GM12873 (cell line): ENCODE measurements at regions not wholly inside any gene's neighbourhood (a gene's known extent, or its start where the extent isn't known, plus 50 kb on each side); places are given as distances from the start of the nearest gene placed in this dataset.
A peak's percentile ranks its signal among the peaks of the same experiment; 100 is the strongest.

Source experiments
- TF ChIP-seq, protein P1 (sequence below): IDR thresholded peaks from 2 replicates; pipeline ENCODE4 v1.5.1; 2012; ENCODE audit warnings: low read depth, mild to moderate bottlenecking, moderate library complexity, low read length, control low read depth; ENCODE audit not compliant: insufficient read depth; ENCODE audit errors: missing control alignments

DNA sequence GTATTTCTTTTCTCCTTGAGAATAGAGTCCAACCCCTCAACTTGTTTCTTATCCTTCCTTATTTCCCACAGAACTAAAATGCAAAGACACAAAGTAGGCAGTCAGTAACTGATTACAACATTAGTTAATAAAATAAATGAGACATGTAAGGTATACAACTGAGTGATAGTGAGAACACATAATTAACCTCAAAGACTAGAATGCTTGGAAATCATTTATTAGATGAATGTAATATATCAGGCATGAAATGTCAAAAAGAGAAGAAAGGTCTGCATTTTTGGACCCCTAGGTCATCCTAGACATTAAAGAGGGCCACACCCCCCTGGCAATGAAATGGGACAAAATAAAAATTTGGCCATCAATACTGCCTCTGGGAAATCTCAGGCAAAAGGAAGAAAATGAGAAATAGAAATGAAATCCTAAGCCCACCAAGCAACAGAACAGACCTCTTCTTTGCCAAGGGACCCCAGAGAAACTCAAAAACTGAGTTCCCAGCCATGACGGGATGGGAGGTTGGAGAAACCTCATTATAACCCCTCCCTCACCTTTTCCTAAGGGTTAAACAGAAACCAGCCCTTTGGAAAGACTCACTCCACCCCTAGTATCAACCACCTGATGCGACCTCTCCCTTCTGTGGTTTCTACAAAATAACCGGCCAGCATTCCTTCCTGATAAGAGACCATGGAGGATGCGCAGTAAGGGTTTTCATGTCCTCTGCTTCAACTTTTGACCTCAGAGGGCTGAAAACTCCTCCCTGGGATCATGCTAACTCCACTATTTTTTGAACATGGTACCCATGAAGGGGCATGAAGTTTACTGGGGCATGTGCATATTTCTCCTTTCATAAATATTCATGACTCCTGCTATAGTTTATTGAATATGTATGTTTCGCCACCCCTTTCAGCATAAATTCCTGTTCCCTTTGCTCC lies 90.0 kb upstream of the EXOC1L start:
- TF ChIP-seq, protein P1, sequence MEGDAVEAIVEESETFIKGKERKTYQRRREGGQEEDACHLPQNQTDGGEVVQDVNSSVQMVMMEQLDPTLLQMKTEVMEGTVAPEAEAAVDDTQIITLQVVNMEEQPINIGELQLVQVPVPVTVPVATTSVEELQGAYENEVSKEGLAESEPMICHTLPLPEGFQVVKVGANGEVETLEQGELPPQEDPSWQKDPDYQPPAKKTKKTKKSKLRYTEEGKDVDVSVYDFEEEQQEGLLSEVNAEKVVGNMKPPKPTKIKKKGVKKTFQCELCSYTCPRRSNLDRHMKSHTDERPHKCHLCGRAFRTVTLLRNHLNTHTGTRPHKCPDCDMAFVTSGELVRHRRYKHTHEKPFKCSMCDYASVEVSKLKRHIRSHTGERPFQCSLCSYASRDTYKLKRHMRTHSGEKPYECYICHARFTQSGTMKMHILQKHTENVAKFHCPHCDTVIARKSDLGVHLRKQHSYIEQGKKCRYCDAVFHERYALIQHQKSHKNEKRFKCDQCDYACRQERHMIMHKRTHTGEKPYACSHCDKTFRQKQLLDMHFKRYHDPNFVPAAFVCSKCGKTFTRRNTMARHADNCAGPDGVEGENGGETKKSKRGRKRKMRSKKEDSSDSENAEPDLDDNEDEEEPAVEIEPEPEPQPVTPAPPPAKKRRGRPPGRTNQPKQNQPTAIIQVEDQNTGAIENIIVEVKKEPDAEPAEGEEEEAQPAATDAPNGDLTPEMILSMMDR: no peak

DNA sequence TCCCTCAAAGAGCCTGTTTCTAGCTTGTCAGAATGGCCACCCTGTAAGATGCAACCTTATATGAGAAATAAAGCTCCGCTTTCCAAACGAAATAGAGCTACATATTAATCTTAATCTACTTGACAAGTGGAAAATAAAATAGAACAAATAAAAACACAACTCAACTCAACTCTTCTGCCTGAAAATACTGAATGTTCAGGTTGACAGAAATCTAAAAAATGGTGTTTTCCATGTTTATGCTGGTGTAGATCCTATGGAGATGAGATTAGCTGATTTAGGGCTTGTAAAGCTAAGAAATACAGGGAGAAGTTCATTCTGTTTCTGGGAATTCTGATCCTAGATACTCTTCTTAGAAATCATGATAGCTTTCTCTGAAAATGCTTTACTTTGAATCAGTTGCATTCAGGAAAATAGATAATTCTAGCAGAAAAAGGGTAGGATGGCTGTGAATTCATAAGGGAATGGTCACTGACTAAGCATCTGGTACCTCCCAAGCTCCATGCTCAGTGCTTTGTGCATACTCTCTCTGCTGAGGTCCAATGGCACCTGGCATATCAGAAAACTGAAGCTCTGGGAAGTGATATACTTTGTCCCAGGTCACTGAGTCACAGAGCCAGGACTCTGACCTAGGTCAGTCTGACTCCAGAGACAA lies 89.2 kb upstream of the EXOC1L start:
- TF ChIP-seq, protein P1: no peak

DNA sequence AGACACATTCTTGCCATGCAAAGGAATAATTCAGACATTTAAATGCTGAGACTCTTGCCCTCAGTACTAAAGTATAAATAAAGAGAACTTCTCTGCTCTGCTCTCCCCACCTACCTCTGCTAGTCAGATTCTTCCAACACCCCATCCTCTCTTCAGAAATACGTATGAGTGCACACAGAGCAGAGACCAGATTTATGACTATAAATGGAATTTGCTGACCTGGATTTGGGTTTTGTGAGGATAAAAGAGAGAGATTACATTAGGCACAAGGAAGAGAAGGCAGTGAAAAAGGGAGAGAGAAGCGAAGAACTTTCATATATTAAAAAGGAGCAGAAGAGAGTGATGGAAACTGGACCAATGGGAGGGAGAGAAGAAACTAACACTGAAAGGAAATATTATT lies 87.6 kb upstream of the EXOC1L start:
- TF ChIP-seq, protein P1: no peak

DNA sequence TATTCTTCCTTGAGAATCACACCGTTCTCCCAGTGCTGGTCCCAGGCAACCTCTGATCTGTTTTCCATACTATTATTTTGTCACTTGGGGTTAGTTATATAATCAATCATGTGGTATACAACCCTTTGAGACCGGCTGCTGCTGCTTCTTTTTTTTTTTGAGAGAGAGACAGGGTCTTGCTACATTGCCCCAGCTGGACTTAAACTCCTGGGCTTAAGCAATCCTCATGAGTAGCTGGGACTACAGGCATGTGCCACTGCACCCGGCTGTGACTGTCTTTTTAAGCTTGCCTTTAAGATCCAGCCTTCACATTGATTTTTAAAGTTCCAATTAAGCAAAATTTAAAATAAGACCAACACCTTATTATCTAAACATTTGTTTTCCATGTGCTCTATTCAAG lies 86.7 kb upstream of the EXOC1L start:
- TF ChIP-seq, protein P1: no peak

DNA sequence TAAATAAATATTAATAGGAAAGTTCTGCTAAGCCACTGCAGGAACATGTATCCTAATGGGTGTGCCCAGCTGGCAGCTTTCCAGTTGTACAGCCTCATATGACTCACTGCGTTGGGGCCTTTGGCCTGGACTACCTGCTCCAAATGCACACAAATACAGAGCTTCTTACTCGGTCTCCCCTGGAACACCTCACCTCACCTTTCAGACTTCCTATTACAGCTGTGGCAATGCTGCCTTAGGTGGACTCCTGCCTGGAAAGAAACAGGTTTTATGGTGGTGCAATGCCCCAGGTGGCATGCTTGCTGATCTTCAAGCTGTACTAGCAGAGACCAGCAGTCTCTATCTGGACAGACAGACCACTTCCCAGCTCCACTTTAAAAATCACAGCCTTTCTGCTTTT lies 85.7 kb upstream of the EXOC1L start:
- TF ChIP-seq, protein P1: no peak

DNA sequence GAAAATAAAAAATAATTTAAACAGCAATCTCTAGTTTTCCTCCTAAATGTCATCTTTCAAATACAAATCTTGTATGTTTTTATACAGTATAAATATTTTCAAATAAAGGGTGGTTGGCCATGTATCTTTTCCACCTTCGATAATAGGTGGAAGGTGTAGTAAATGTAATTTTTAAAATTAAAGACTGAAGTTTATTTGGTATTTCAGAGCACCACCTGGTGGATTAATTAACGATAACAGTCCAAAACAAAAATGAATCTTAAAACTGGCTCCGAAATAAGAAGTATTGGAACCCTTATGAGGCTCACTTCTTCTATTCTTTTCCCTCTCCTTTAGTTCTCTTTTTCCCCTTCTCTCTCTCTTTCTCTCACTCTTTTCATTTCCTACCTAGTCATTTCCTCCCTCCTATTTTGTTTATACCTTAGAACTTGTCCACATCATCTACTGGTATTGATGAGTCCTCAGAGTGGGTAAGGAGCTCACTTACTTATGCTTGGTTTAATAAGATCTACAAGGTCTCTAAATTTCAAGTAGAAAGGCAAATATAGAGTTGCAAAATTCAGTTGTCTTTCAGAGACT lies 82.9 kb upstream of the EXOC1L start:
- TF ChIP-seq, protein P1: peak; percentile 21

DNA sequence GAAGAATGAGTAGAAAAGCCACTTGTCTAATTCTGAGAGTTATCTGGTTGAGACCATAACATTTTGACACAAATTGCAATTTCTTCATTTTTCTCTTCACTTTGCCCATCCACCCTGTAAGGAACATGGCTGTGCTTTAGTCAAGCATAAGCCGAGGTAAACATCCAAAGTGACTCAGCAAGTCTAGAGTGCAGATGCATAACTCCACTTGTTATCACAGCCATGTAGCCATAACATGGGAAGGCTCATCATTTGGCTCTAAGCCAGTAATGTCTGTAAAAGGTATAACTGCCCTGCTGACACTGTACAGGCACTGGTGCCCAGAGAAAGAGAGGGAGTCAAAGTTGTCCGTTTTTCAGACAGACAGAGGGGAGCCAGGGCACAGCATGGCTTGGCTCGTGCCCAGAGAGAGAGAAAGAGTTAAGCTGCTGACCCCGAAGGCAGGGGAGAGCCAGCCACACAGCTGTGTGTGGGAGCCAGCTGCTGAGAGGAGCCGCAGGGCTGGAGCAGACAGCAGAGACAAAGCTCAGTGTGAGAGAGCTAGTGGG lies 76.9 kb upstream of the EXOC1L start:
- TF ChIP-seq, protein P1: no peak
